ENCODE measurements at regions not wholly inside any gene's neighbourhood (a gene's known extent, or its start where the extent isn't known, plus 50 kb on each side); places are given as distances from the start of the nearest gene placed in this dataset.

DNA sequence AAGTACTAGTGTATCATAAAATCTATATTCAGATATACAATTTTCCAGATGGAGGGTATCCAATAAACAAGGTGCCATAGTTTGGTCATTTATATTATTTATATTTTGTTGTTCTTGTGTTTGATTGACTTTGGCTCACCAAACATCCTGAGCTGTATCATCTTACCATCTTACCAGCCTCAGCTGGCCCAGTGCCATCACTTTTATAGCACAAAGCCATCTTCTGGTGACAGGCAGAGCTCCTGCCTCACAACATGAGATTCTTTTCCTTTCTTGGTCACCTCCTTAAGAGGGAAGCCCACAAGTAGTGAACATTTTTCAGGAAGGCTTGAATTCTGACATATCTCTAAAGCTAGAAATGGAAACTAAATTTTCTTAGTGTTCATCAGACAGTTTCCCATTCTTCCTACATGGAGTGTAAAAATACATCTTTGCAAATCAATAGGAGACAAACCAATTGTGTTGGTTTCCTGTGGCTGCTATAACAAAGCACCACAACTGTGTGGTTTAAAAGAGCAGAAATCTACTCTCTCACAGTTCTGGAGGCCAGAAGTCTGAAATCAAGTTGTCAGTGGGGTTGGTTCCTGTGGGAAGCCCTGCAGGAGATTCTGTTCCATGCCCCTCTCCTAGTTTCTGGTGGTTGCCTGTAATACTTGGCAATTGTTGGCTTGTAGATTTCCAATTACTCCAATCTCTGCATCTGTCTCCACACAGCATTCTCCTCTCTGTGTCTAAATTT lies 341.8 kb downstream of the MAN2A1 start:
- Histone ChIP-seq H3K36me3 (replicated peaks) (no peaks in the 10 kb centered on the region), H3K4me3 (ENCODE audit: low read depth, low read length) (no peak overlapping the region), H3K27ac (no peak overlapping the region), H3K27me3 (replicated peaks) (no peaks in the 10 kb centered on the region)
- in situ Hi-C loops (cut with HindIII; ENCODE audit: low pct_ligation_motif_present, low sequenced_read_pairs): no loop called here
- TF ChIP-seq, protein P1, sequence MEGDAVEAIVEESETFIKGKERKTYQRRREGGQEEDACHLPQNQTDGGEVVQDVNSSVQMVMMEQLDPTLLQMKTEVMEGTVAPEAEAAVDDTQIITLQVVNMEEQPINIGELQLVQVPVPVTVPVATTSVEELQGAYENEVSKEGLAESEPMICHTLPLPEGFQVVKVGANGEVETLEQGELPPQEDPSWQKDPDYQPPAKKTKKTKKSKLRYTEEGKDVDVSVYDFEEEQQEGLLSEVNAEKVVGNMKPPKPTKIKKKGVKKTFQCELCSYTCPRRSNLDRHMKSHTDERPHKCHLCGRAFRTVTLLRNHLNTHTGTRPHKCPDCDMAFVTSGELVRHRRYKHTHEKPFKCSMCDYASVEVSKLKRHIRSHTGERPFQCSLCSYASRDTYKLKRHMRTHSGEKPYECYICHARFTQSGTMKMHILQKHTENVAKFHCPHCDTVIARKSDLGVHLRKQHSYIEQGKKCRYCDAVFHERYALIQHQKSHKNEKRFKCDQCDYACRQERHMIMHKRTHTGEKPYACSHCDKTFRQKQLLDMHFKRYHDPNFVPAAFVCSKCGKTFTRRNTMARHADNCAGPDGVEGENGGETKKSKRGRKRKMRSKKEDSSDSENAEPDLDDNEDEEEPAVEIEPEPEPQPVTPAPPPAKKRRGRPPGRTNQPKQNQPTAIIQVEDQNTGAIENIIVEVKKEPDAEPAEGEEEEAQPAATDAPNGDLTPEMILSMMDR (IDR thresholded peaks at IDR 0.05; ENCODE audit: low read depth, low read length, missing control alignments): no peak
- DNase-seq: no peak

DNA sequence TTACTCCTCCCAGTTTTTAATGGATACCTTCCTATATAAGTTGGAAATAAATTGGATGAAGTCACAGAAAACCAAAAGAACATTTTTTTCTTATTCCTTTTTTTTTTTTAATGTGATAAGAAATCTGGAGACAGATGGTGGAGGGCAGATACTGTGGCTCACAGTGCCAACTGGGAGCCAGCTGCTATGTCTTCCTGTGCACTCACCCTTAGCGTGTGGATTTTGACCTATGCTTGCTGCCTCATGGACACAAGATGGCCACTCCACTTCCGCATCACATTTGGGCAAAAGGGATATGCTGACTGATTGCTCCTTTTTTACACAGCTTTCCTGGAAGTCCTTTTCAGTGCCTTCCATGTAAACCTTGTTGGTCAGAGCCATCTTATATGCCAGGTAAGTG lies 342.6 kb downstream of the MAN2A1 start:
- DNase-seq: no peak
- TF ChIP-seq, protein P1 (IDR thresholded peaks at IDR 0.05; ENCODE audit: low read depth, low read length, missing control alignments): no peak
- in situ Hi-C loops (cut with HindIII; ENCODE audit: low pct_ligation_motif_present, low sequenced_read_pairs): no loop called here
- no peak overlapping the region for H3K27ac ChIP-seq
- no peak overlapping the region for H3K4me3 ChIP-seq (ENCODE audit: low read depth, low read length)
- no peaks in the 10 kb centered on the region for H3K27me3 ChIP-seq (replicated peaks)
- no peaks in the 10 kb centered on the region for H3K36me3 ChIP-seq (replicated peaks)

DNA sequence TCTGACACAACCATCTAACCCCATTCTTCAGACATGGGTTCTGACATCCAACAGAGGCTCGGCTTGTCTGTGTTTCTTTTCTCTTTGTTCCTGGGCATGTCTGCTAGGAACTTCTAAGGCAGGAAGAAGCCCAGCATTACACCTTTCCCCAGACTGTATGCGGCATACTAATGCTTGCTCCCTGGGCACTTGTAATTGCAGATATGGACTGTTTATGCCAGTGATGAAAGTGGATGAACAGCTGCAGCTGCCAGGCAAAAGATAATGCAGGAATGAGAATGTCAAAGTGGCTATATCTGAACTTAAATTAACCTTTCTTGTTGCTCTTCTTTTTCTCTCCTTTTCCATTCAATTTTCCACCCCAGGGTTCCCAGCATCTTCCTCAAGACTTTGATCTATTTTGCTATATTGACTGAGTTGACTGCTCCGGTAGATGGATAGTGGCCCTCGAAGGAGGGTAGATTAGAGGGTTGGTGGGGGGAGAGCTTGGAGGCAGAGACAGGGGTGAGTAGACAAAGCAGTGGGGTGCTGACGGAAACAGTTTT lies 344.4 kb downstream of the MAN2A1 start:
- H3K36me3 ChIP-seq (replicated peaks): no peaks in the 10 kb centered on the region
- no peak overlapping the region for H3K4me3 ChIP-seq (ENCODE audit: low read depth, low read length)
- DNase-seq: no peak
- no peak overlapping the region for H3K27ac ChIP-seq
- no peaks in the 10 kb centered on the region for H3K27me3 ChIP-seq (replicated peaks)
- in situ Hi-C loops (cut with HindIII; ENCODE audit: low pct_ligation_motif_present, low sequenced_read_pairs): no loop called here
- TF ChIP-seq, protein P1 (IDR thresholded peaks at IDR 0.05; ENCODE audit: low read depth, low read length, missing control alignments): no peak

DNA sequence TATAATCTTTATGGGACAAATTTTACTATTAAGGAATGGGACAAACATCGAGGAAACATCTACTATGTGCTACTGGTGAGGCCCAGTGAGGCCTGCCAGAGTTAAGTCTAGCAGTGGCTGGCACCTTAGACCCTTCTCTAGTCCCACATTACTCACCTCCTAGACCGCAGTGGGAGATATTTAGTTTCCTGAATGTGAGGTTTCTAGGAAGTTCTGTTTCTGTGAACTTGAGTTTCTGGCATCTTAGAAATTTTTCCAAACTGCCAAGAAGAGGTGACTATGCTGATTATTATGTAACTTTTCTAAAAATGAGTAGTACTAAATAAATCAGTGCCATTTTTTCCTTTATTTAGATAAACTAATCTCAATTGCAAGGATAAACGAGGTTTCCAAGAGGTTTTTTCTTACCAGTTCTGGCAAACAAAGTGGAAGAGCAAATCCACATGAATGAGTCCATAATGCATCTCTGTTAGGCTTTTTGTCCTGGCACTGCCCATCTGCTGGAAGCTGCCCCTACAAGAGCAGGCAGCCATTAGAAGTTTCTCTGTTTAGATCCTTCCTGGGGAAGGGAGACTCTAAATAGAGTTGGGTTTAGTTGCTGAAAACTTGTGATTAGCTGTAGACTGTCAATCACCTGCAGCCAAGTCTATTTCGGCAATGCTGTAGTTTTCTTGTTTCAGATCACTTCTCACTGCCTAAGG lies 348.7 kb downstream of the MAN2A1 start:
- no peak overlapping the region for H3K4me3 ChIP-seq (ENCODE audit: low read depth, low read length)
- in situ Hi-C loops (cut with HindIII; ENCODE audit: low pct_ligation_motif_present, low sequenced_read_pairs): no loop called here
- no peaks in the 10 kb centered on the region for H3K36me3 ChIP-seq (replicated peaks)
- H3K27ac ChIP-seq: no peak overlapping the region
- TF ChIP-seq, protein P1 (IDR thresholded peaks at IDR 0.05; ENCODE audit: low read depth, low read length, missing control alignments): no peak
- DNase-seq: no peak
- H3K27me3 ChIP-seq (replicated peaks): no peaks in the 10 kb centered on the region

DNA sequence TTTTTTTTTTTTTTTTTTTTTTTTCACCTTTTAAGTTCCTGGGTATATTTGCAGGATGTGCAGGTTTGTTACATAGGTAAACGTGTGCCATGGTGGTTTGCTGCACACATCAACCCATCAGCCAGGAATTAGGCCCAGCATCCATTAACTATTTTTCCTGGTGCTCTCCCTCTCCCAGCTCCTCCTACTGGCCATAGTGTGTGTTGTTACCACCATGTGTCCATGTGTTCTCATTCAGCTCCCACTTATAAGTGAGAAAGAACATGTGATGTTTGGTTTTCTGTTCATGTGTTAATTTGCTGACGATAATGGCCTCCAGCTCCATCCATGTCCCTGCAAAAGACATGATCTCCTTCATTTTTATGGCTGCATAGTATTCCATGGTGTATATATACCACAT lies 350.5 kb downstream of the MAN2A1 start:
- in situ Hi-C loops (cut with HindIII; ENCODE audit: low pct_ligation_motif_present, low sequenced_read_pairs): no loop called here
- TF ChIP-seq, protein P1 (IDR thresholded peaks at IDR 0.05; ENCODE audit: low read depth, low read length, missing control alignments): peak; percentile 39
- Histone ChIP-seq H3K36me3 (replicated peaks) (no peaks in the 10 kb centered on the region), H3K27ac (no peak overlapping the region), H3K27me3 (replicated peaks) (no peaks in the 10 kb centered on the region), H3K4me3 (ENCODE audit: low read depth, low read length) (no peak overlapping the region)
- DNase-seq: no peak

All from brain microvascular endothelial cell (primary cell).